IPS-15b (cell line): ENCODE measurements at regions not wholly inside any gene's neighbourhood (a gene's known extent, or its start where the extent isn't known, plus 50 kb on each side); places are given as distances from the start of the nearest gene placed in this dataset.

Experiments
- H3K27me3 ChIP-seq: one replicate; pipeline ENCODE4 v1.6.1; 2013; ENCODE audit warnings: low read length; ENCODE audit not compliant: control insufficient read depth, insufficient read depth
- H3K36me3 ChIP-seq: one replicate; pipeline ENCODE4 v1.6.1; 2013; ENCODE audit warnings: low read length; ENCODE audit not compliant: control insufficient read depth, insufficient read depth
- H3K4me1 ChIP-seq: one replicate; pipeline ENCODE4 v1.6.1; 2013; ENCODE audit warnings: mild to moderate bottlenecking, low read length; ENCODE audit not compliant: control insufficient read depth, insufficient read depth
- H3K4me3 ChIP-seq: one replicate; pipeline ENCODE4 v1.5.1; 2013; ENCODE audit warnings: low read depth, low read length
- H3K9ac ChIP-seq: one replicate; pipeline ENCODE4 v1.6.1; 2013; ENCODE audit warnings: low read depth, mild to moderate bottlenecking, low read length
- H3K9me3 ChIP-seq: one replicate; pipeline ENCODE4 v1.6.1; 2013; ENCODE audit warnings: mild to moderate bottlenecking, low read length; ENCODE audit not compliant: control insufficient read depth, insufficient read depth

DNA sequence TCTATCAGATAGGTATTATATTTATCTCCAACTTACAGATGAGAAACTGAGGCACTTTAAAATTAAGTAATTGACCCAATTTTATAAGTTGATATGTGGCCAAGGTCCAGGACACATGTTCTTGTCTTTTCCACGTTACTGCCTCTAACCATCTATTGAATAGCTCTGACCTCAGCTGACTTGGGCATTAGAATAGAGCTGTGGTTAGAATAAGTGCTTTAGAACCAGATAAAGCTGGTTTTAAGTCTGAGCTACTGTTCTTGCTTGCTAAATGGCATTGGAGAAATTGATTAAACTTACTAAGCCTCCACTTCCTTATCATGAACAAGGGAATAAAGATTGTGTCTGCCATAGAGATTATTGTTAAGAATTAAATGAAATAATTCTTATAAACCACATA, 147.8 kb upstream of the DTNBP1 start:
- H3K9me3 ChIP-seq: no peaks in the 10 kb centered on the region
- no peaks in the 10 kb centered on the region for H3K36me3 ChIP-seq
- no peak overlapping the region for H3K9ac ChIP-seq
- no peaks in the 10 kb centered on the region for H3K27me3 ChIP-seq
- no peak overlapping the region for H3K4me3 ChIP-seq
- H3K4me1 ChIP-seq: no peaks in the 10 kb centered on the region

DNA sequence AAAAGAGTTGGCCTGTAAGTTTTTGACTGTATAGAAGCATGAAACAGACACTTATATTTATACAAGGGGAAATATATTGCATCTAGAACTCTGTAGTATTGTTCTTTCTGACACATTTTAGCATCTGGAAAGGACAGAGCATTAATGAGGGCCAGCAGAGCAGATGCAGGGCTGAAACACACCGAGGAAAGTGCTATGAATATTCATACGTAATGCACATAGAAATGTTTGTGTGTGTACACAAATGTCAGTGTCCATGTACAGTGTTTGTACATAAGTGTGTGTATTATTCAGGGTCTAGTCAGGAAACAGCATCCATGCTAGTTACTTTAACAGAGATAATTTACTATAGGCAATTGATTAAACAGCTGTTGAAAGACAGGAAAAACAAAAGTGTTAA, 146.5 kb upstream of the DTNBP1 start:
- Histone ChIP-seq H3K4me1 (no peaks in the 10 kb centered on the region), H3K9me3 (no peaks in the 10 kb centered on the region), H3K36me3 (no peaks in the 10 kb centered on the region), H3K4me3 (no peak overlapping the region), H3K27me3 (no peaks in the 10 kb centered on the region), H3K9ac (no peak overlapping the region)

GRCh38 chr6:15804164-15805154, 141.6 kb upstream of the DTNBP1 start:
- Histone ChIP-seq H3K9ac (no peak overlapping the region), H3K9me3 (no peaks in the 10 kb centered on the region), H3K4me1 (no peaks in the 10 kb centered on the region)

GRCh38 chr6:15802466-15802865, 139.6 kb upstream of the DTNBP1 start:
- H3K9me3 ChIP-seq: no peaks in the 10 kb centered on the region
- H3K27me3 ChIP-seq: no peaks in the 10 kb centered on the region
- no peak overlapping the region for H3K4me3 ChIP-seq
- no peak overlapping the region for H3K9ac ChIP-seq
- no peaks in the 10 kb centered on the region for H3K4me1 ChIP-seq
- H3K36me3 ChIP-seq: no peaks in the 10 kb centered on the region

More at GRCh38 chr6:15804164-15805154, 141.6 kb upstream of the DTNBP1 start:
- no peak overlapping the region for H3K4me3 ChIP-seq
- H3K27me3 ChIP-seq: no peaks in the 10 kb centered on the region
- no peaks in the 10 kb centered on the region for H3K36me3 ChIP-seq

GRCh38 chr6:15801912-15802311, 139.1 kb upstream of the DTNBP1 start:
- Histone ChIP-seq H3K4me3 (no peak overlapping the region), H3K9ac (no peak overlapping the region), H3K9me3 (no peaks in the 10 kb centered on the region), H3K36me3 (no peaks in the 10 kb centered on the region), H3K4me1 (no peaks in the 10 kb centered on the region), H3K27me3 (no peaks in the 10 kb centered on the region)

DNA sequence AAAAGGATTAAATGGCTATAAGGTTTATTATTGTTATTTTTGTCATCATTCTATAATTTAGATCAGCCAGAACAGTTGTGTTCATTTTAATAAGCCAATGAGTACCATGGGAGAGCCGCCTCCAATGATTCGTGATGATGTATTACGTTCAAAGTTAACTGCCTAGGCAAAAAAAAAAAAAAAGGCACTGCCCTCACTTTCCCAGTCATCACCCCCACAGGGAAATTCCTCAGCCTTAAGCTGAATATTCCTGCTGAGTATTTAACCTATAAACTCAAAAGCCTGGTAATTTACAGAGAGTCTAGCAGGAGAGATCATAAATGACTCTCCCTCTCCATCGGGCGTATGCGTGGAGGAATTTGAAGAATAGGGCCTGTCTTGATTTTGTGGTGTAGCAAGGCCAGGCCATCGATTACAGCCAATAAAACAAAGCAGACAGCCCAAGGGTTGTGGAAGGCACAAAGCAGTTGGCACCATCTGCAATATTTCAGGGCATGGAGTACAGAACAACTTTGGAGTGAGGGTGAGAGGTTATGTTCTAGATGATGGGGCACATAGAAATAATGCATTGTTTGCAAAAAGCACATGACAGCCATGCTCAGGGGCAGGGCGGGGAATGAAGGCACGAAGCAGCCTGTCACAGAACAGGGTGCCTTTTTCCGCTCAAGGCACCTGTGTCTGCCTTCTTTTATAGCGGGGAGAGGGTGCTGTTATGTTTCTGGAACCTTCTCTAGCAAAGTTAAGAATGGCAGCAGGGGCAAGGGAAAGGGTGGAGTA, 138.2 kb upstream of the DTNBP1 start:
- Histone ChIP-seq H3K36me3 (no peaks in the 10 kb centered on the region), H3K4me1 (no peaks in the 10 kb centered on the region), H3K9me3 (no peaks in the 10 kb centered on the region), H3K9ac (no peak overlapping the region), H3K27me3 (no peaks in the 10 kb centered on the region), H3K4me3 (no peak overlapping the region)

GRCh38 chr6:15798533-15799255, 135.9 kb upstream of the DTNBP1 start:
- no peak overlapping the region for H3K9ac ChIP-seq
- no peaks in the 10 kb centered on the region for H3K9me3 ChIP-seq
- H3K4me3 ChIP-seq: no peak overlapping the region
- H3K36me3 ChIP-seq: no peaks in the 10 kb centered on the region
- H3K4me1 ChIP-seq: no peaks in the 10 kb centered on the region
- H3K27me3 ChIP-seq: no peaks in the 10 kb centered on the region

DNA sequence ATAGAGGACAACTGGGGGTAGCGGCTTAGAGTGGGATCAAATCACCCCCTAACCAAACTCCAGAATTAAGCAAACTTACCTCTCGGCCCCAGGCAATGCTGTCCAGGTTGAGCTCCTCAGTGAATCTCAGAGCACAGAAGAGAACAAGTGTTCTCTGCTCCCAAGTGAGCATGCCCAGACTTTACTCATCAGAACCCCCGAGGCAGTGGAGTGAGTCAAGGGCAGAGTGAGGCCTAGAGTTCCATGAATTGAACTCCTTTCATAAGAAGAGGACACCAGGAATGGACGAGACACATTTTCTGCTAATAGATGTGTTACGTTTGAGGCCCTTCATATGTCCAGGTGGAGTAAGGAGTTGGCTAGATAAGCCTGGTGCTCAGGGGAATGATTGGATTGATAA, 134.0 kb upstream of the DTNBP1 start:
- Histone ChIP-seq H3K27me3 (no peaks in the 10 kb centered on the region), H3K4me1 (no peaks in the 10 kb centered on the region), H3K9me3 (no peaks in the 10 kb centered on the region), H3K9ac (no peak overlapping the region), H3K4me3 (no peak overlapping the region), H3K36me3 (no peaks in the 10 kb centered on the region)

DNA sequence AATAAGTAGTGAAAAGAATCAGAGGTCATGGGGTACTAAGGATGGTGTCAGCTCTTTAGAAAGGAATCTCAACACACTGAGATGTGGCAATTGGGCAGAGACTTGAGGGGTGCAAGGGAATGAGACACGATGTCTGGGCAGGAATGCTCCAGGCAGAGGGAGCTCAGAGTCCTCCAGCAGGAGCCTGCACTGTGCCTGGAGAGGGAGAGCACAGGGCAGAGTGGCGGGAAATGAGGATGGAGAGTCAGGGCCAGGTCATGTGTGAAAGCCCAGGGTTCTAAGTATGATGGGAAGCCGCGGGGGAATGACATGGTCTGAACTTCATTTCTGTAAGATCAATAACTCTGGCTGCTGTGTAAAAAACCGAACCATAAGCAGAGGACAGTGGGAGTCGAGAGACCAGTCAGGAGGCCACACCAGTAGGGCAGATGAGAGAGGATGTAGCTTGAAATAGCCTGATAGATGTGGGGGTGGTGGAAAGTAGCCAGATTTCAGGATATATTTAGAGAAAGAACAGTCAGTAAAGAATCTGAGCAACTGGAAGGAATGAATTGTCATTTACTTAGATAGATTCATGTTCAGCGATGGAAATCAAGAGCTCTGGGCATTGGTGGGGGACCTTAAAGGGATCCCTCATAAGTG, 133.4 kb upstream of the DTNBP1 start:
- Histone ChIP-seq H3K27me3 (no peaks in the 10 kb centered on the region), H3K4me1 (no peaks in the 10 kb centered on the region), H3K9ac (no peak overlapping the region), H3K36me3 (no peaks in the 10 kb centered on the region), H3K4me3 (no peak overlapping the region), H3K9me3 (no peaks in the 10 kb centered on the region)

DNA sequence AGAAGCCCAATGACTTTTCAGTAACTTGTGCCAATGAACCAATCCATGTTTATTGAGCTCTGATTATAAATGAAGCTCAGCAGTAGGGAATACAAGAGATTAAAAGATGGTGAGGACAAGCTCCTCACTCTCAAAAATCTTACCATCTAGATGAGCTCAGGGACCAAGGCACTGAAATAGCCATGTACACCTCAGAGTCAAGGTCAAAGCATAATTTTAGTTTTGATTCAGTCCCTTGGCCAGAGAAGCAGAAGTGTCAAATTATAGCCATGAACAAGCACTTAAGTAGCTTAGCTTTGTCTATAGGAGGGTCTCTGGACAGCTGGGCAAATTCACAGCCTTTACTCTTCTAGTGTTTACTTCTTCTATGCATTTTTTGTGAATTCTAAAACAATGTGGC, 131.0 kb upstream of the DTNBP1 start:
- Histone ChIP-seq H3K9ac (no peak overlapping the region), H3K4me3 (no peak overlapping the region), H3K27me3 (no peaks in the 10 kb centered on the region), H3K36me3 (no peaks in the 10 kb centered on the region), H3K9me3 (no peaks in the 10 kb centered on the region), H3K4me1 (no peaks in the 10 kb centered on the region)

DNA sequence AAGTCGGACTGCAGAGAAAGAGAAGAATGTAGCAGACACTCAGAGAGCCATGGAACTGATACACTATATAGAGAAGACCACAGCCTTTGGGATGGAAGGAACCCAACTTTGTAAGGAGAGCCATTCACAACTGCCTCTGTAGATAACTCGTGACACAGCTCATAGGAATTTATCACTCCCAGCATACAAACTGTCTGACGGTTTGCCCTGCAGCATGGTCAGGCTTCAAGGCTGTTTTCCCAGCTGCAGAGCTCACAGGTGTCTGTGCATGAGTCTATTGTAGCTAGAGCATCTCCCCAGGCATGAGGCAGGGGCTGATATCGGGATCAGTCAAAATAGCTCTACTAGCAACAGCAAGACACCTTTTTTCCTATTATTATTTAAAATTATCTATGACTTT, 130.5 kb upstream of the DTNBP1 start:
- Histone ChIP-seq H3K27me3 (no peaks in the 10 kb centered on the region), H3K9me3 (no peaks in the 10 kb centered on the region), H3K9ac (no peak overlapping the region), H3K4me3 (no peak overlapping the region), H3K36me3 (no peaks in the 10 kb centered on the region), H3K4me1 (no peaks in the 10 kb centered on the region)
